NB4 (cell line): ENCODE measurements at regions not wholly inside any gene's neighbourhood (a gene's known extent, or its start where the extent isn't known, plus 50 kb on each side); places are given as distances from the start of the nearest gene placed in this dataset.

ENCODE experiments used
- DNase-seq: peaks from one replicate; pipeline ENCODE4 v3.0.0; 2010; ENCODE audit warnings: low read depth
- H3K4me3 ChIP-seq: one replicate; pipeline ENCODE4 v1.5.1; 2011; ENCODE audit warnings: mild to moderate bottlenecking, low read depth, low read length, moderate library complexity
- CTCF ChIP-seq: IDR thresholded peaks from one replicate; pipeline ENCODE4 v1.5.1; 2012; ENCODE audit warnings: low read depth, low read length
- MAX ChIP-seq: IDR thresholded peaks from 2 replicates; pipeline ENCODE4 v1.6.1; 2011; ENCODE audit warnings: low read depth, low read length
- MYC ChIP-seq: IDR thresholded peaks from 2 replicates; pipeline ENCODE4 v1.6.1; 2011; ENCODE audit warnings: low read depth, low read length
- POLR2A ChIP-seq: IDR thresholded peaks from 2 replicates; pipeline ENCODE4 v1.6.1; 2011; ENCODE audit warnings: mild to moderate bottlenecking; ENCODE audit not compliant: insufficient read length; ENCODE audit errors: extremely low read depth

GRCh38 chr2:58922245-58922644, 681.1 kb upstream of the FANCL start:
- no peak for DNase-seq
- TF ChIP-seq MYC (no peak), MAX (no peak), CTCF (no peak), POLR2A (no peak)
- no peak overlapping the region for H3K4me3 ChIP-seq

GRCh38 chr2:58921676-58922075, 680.6 kb upstream of the FANCL start:
- TF ChIP-seq MYC (no peak), MAX (no peak), POLR2A (no peak), CTCF (no peak)
- DNase-seq = no peak
- H3K4me3 ChIP-seq = no peak overlapping the region

DNA sequence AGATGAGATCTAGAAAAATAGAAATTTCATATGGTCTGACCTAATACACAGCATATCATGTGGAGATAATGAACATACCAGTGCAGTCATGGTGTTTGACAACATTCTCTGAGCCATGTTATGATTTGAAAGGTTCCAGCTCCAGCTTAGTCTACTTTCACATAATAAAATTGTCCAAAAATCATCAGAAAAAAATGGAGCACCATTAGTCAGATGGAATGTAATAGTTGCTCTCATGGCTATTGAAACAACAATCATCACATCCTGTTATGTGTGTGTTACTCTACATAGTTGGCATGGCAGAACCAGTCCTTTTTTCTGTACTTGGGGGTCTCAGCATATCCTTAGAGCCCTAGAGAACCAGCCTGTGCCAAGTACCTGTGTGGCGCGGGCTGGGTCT, 678.9 kb upstream of the FANCL start:
- TF ChIP-seq POLR2A (no peak), CTCF (no peak), MAX (no peak), MYC (no peak)
- DNase-seq = no peak

DNA sequence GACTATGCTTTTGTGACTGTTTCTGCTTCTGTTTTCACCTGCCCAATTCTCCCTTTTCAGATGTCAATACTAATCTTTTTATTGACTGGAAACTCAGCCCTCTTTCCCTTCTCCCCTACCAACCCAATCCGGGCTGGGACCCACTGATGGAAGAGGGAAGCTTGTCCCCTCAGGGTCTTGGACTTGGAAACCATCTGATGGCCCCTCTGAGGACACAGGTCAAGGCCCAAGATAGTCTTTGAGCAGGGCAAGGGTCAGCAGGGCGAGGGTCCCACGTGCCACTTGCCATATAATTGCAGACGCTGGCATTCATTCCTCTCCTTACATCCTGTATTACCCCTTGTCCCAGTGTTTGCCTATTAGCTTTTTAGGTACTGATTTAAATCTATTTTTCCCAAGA, 678.2 kb upstream of the FANCL start:
- TF ChIP-seq MYC = no peak
- TF ChIP-seq CTCF = no peak
- no peak for TF ChIP-seq MAX
- no peak for TF ChIP-seq POLR2A
- no peak for DNase-seq
- H3K4me3 ChIP-seq = no peak overlapping the region

More for the DNA sequence above, 678.9 kb upstream of the FANCL start:
- H3K4me3 ChIP-seq = no peak overlapping the region

DNA sequence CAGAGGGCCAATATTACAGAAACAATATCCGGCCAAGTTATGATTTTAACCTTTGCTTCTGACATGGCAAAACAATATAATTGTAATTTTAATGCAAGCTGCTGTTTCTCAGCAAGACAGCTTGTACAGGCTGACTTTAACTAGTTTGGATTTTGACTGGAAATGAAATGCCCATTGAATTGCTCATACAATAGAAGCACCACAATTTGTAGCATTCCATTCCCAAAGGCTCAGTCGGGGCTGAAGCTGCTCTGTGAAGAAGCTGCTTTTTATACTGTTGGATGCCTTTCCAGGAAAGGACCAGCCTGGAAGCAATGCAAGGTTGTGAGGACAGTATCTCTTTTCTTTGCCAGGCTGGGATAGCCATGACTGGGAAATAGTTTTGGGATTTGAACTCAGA, 677.0 kb upstream of the FANCL start:
- no peak for TF ChIP-seq MYC
- TF ChIP-seq POLR2A = no peak
- TF ChIP-seq CTCF = no peak
- no peak for TF ChIP-seq MAX
- H3K4me3 ChIP-seq = no peak overlapping the region
- no peak for DNase-seq

GRCh38 chr2:58917596-58917995, 676.5 kb upstream of the FANCL start:
- TF ChIP-seq MAX = no peak
- TF ChIP-seq CTCF = no peak
- no peak for TF ChIP-seq POLR2A
- no peak for TF ChIP-seq MYC
- DNase-seq = no peak
- no peak overlapping the region for H3K4me3 ChIP-seq
